GM08714 (cell line): ENCODE measurements at regions not wholly inside any gene's neighbourhood (a gene's known extent, or its start where the extent isn't known, plus 50 kb on each side); places are given as distances from the start of the nearest gene placed in this dataset.
"Not testable (repeated sequence)": the region's sequence is repeated elsewhere in the genome, so short reads cannot be mapped to it uniquely, and the experiment has no call there.

Experiments
- H3K4me3 ChIP-seq: fragments of 200-500 bp; sonication (Bioruptor generic); 2 replicates; pipeline ENCODE4 v1.5.1; 2014; ENCODE audit warnings: mild to moderate bottlenecking, low read length, inconsistent platforms
- ZNF274 ChIP-seq: IDR thresholded peaks from 2 replicates; pipeline ENCODE4 v1.6.1; 2012; ENCODE audit warnings: mild to moderate bottlenecking, low read depth, low read length

DNA sequence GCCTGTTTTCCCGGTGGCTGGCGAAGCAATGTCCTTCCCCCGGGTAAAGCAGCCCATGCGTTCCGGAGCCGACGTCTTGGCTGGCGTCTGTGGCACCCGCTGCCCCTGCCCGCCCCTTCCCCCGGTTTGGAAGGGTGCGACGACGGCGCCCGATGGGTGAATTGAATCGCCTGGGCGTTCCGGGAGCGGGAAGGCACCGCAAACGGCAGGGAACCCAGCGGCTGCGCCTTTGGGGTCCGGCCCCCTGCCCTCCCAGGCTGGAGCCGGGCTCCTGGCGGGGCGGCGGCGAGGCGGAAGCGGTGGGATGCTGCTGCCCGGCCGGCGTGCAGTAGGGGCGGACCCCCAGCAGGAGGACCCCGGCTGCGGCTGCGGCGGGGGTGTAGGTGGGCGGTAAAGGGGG is 123.6 kb upstream of the RHOU start:
- H3K4me3 ChIP-seq: not testable (repeated sequence)

DNA sequence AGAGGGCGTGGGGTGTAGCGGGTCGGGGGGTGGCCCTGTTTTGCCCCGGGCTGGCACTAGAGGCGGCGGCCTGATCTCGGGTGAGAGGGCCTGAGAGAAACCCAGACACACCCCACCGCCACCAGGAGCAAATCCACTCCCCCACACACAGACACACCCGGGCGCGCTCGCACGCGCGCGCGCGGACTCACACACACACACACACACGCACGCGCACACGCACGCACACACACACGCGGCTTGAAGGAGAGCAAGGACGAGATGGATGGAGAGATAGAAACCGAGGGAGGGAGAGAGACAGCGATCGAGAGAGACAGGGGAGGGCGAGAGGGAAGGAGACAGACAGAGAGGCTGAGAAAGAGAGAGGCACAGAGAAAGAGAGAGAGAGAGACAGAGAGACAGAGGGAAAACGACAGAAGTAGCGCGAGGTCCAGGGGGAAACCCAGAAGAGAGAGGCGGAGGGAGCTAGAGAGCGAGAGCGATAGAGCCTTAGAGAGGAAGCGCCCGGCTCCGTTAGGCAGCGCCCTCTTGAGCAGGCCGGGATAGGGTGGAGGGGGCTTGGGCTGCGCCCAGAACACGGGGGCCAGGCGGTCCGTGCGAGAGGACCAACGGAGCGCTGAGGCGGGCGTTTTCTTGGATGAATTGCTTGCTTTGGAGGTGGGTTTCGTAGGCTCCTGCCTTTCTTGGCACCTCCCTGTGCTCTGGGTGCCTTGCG is 113.1 kb upstream of the RHOU start:
- H3K4me3 ChIP-seq: not testable (repeated sequence)

DNA sequence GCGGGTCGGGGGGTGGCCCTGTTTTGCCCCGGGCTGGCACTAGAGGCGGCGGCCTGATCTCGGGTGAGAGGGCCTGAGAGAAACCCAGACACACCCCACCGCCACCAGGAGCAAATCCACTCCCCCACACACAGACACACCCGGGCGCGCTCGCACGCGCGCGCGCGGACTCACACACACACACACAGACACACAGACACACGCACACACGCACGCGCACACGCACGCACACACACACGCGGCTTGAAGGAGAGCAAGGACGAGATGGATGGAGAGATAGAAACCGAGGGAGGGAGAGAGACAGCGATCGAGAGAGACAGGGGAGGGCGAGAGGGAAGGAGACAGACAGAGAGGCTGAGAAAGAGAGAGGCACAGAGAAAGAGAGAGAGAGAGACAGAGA is 108.8 kb upstream of the RHOU start:
- H3K4me3 ChIP-seq: not testable (repeated sequence)

DNA sequence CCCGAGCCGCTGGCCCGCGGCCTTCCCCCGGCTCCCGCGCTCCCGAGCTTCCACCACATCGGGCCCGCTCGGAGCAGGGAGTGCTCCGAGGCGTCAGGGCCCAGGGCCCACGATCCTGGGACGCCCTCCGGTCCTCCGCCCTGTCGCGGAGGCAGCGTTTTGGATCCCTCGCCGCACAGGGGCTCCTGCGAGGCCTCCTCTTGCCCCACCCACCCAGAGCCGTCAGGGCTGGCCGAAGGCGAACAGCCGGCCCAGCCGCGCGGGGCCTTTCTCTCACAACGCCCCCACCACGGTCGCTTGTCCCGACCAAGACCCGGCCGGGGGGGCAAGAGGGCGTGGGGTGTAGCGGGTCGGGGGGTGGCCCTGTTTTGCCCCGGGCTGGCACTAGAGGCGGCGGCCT is 102.4 kb upstream of the RHOU start:
- not testable (repeated sequence) for H3K4me3 ChIP-seq

DNA sequence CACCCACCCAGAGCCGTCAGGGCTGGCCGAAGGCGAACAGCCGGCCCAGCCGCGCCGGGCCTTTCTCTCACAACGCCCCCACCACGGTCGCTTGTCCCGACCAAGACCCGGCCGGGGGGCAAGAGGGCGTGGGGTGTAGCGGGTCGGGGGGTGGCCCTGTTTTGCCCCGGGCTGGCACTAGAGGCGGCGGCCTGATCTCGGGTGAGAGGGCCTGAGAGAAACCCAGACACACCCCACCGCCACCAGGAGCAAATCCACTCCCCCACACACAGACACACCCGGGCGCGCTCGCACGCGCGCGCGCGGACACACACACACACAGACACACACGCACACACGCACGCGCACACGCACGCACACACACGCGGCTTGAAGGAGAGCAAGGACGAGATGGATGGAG is 100.0 kb upstream of the RHOU start:
- H3K4me3 ChIP-seq: not testable (repeated sequence)

DNA sequence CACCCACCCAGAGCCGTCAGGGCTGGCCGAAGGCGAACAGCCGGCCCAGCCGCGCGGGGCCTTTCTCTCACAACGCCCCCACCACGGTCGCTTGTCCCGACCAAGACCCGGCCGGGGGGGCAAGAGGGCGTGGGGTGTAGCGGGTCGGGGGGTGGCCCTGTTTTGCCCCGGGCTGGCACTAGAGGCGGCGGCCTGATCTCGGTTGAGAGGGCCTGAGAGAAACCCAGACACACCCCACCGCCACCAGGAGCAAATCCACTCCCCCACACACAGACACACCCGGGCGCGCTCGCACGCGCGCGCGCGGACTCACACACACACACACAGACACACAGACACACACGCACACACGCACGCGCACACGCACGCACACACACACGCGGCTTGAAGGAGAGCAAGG is 97.8 kb upstream of the RHOU start:
- H3K4me3 ChIP-seq: not testable (repeated sequence)

DNA sequence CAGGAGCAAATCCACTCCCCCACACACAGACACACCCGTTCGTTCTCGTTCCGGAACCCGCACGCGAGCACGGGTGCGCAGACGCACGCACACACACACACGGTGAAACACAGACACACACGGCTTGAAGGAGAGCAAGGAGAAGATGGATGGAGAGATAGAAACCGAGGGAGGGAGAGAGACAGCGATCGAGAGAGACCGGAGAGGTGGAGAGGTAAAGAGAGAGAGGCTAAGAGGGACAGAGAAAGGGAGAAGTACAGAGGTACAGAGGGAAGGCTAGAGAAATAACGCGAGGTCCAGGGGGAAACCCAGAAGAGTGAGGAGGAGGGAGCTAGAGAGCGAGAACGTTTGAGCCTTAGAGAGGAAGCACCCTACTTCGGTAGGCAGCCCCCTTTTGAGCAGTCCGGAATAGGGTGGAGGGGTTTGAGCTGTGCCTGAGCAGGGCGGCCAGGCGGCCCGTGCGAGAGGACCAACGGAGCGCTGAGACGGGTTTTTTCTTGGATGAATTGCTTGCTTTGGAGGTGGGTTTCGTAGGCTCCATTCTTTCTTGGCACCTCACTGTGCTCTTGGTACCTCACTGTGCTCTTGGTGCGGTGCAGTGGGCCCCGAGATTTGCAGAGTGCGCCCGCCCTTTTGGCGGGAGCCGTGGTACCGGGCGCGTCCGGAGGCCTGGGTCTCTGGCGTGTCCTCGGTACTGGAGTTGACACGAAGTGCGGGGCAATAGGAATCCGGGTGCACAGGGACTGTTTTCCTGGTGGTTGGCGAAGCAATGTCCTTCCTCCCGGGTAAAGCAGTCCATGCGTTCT is 88.4 kb upstream of the RHOU start:
- TF ChIP-seq ZNF274: no peak
- peak overlapping the region; percentile 4; the same call in 1 of the 2 replicates for H3K4me3 ChIP-seq

DNA sequence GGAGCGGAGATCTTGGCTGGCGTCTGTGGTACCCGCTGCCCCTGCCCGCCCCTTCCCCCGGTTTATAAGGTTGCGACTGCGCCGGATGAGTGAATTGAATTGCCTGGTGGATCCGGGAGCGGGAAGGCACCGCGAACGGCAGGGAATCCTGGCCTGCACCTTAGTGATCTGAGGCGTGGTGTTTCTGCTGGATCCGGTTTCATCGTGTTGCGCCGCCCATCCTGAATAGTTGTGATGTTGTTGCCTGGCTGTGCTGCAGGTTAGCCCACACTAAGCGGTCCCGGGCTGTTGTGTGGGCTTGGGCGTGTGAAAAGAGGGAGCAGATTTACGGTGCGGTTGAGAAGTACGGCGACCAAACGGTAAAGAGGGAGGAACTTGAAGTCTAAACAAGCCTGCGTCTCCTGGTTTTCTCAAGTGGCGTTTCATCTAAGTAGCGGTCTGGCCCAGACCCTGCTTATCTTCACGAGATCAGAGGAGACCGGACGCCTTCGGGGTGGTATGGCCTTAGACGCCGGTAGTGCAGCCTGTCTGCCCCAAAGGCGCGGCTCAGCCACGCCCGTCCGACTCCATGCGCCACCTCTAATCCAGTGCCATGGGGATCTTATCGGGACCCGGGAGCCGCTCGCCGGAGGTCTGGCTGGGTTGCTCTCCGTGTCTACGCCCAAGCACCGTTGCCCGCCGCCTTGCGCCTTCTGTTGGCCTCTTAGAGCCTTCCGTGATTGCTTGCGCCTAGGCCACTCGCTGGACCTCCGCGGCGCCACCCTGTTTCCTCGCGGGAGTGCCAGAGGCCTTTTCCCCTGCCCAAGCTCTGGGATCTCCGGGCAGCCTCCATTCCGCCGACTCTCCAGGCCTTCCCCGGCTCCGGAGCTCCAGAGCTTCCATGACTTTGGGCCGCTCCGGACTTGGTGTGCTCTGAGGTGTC is 87.5 kb upstream of the RHOU start:
- TF ChIP-seq ZNF274: no peak
- peak overlapping the region; percentile 4; the same call in 1 of the 2 replicates for H3K4me3 ChIP-seq

DNA sequence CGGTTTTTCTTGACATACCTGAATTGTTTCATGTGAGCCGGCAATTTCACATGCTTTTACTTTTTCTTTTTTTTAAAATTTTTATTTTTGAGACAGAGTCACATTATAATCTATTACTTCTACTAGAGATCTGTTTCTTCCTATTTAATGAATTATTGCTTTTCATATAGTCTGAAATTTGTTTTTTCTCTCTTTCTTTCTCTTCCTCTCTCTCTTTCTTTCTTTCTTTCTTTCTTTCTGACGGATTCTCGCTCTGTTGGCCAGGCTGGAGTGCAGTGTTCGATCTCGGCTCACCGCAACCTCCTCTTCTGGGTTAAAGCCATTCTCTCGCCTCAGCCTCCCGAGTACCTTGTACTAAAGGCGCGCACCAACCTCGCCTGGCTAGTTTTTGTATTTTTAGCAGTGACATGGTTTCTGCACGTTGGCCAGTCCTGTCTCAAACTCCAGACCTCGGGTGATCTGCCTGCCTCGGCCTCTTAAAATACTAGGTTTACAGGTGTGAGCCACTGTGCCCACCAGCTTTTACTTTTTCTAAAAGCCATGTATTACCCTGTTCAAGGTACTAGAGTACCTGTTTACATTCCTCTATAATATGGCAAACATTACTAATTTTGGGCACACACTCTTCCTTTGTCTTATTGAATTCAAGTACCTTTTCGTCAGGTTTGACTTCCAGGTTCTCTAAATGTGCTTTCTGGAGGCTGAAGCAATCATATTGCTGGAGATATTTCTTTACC is 86.5 kb upstream of the RHOU start:
- H3K4me3 ChIP-seq: no peak overlapping the region

DNA sequence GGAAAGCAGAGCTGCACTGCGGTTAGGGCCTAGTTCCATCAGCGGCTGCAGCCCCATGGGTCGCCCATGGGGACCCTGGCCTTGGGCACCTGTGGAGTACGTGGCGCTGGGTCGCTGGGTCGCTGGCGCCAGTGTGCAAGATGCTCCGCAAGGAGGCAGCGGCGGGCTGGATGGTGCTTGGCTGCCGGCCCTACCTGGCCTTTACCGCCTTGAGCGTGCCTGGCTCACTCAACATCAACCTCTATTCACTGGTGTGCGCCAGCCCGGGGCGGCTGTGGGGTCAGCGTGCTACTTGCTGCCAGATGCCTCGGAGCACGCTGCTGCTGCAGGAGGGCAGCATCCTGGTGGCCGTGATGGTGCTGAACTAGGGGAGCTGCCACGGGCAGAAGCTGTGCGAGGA is 85.1 kb upstream of the RHOU start:
- H3K4me3 ChIP-seq: no peak overlapping the region
- no peak for TF ChIP-seq ZNF274

More for the DNA sequence above, 86.5 kb upstream of the RHOU start:
- no peak for TF ChIP-seq ZNF274

DNA sequence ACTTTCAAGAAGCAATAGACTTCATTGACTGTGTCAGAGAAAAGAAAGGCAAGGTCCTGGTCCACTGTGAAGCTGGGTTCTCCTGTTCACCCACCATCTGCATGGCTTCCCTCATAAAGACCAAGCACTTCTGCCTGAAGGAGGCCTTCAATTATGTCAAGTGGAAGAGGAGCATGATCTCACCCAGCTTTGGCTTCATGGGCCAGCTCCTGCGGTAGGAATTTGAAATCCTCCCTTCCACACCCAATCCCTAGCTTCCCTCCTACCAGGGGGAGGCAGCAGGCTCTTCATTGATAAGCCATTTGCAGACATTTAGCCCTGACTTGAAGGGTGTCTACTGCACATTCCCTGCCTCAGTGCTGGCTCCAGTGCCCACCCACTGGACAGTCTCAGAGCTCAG is 84.3 kb upstream of the RHOU start:
- no peak for TF ChIP-seq ZNF274
- no peak overlapping the region for H3K4me3 ChIP-seq

DNA sequence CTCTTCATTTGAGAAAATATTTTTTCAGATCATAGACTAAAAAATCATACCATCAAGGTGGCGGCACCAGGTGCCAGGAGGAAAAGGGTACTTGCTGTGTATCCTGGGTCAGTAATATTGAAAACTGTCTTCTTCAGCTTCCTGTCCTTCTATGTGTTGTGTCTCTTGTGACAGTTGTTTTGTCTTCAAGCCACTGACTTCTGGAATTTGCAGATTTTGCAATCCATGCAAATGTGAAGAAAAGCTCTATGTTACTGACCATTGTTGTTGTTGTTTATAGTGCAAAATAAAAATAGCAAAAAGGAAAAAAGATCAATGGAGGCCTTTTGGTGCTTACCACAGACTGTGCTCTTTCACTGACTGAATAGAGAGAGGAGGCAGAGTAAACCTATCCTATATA is 83.2 kb upstream of the RHOU start:
- no peak for TF ChIP-seq ZNF274

DNA sequence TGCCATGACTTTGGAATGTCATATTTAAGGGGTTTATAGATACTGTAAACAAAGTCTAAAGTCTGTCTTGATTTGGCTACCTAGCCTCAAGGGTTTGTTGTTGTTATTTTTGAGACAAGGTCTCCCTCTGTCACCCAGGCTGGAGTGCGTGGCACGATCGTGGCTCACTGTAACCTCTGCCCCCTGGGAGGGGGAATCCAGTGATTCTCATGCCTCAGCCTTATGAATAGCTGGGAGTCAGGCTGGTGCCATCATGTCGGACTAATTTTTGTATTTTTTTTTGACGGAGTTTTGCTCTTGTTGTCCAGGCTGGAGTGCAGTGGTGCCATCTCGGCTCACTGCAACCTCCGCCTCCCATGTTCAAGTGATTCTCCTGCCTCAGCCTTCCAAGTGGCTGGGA is 82.2 kb upstream of the RHOU start:
- not testable (repeated sequence) for H3K4me3 ChIP-seq

More for the DNA sequence above, 83.2 kb upstream of the RHOU start:
- H3K4me3 ChIP-seq: no peak overlapping the region

DNA sequence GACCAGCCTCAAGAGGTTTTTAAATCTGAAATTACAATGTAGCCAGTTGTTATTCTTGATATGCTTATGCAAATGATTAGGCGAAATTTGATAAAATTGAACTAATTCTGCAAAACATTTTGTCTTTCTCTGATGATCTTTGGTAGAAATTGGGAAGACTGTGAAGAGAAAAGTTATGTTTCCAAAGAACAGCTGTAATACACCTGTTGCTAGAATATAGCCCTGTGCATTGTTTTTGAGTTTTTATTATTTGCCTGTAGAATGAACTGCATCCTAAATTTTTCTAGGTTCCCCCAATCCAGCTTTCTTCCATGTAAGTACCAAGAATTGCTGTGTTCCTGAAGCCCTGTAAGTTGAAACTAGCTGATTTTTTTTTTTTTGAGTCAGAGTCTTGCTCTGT is 81.5 kb upstream of the RHOU start:
- no peak overlapping the region for H3K4me3 ChIP-seq
- no peak for TF ChIP-seq ZNF274
